ENCODE measurements at regions not wholly inside any gene's neighbourhood (a gene's known extent, or its start where the extent isn't known, plus 50 kb on each side); places are given as distances from the start of the nearest gene placed in this dataset.
"Not testable (repeated sequence)": the region's sequence is repeated elsewhere in the genome, so short reads cannot be mapped to it uniquely, and the experiment has no call there.

GRCh38 chr16:58814348-58814801, 80.3 kb upstream of the GOT2 start:
- peak; percentile 94 for TF ChIP-seq CTCF (conservative IDR thresholded peaks at IDR 0.05)
- no peak for TF ChIP-seq ZFX (IDR thresholded peaks at IDR 0.05)
- H3K27ac ChIP-seq = no peak overlapping the region

GRCh38 chr16:58809213-58809612, 75.1 kb upstream of the GOT2 start:
- no peak overlapping the region for H3K27ac ChIP-seq
- TF ChIP-seq ZFX (IDR thresholded peaks at IDR 0.05) (no peak), CTCF (conservative IDR thresholded peaks at IDR 0.05) (no peak)

- no peak for TF ChIP-seq CTCF (conservative IDR thresholded peaks at IDR 0.05)
- no peak for TF ChIP-seq ZFX (IDR thresholded peaks at IDR 0.05)
Measured at GRCh38 chr16:58807276-58807675, 73.2 kb upstream of the GOT2 start.

GRCh38 chr16:58801838-58802237, 67.7 kb upstream of the GOT2 start:
- no peak for TF ChIP-seq ZFX (IDR thresholded peaks at IDR 0.05)
- TF ChIP-seq CTCF (conservative IDR thresholded peaks at IDR 0.05) = no peak
- no peak overlapping the region for H3K27ac ChIP-seq

More at GRCh38 chr16:58807276-58807675, 73.2 kb upstream of the GOT2 start:
- no peak overlapping the region for H3K27ac ChIP-seq

GRCh38 chr16:58797137-58797801, 63.2 kb upstream of the GOT2 start:
- TF ChIP-seq CTCF (conservative IDR thresholded peaks at IDR 0.05) (no peak), ZFX (IDR thresholded peaks at IDR 0.05) (no peak)
- no peak overlapping the region for H3K27ac ChIP-seq

GRCh38 chr16:58793366-58793765, 59.2 kb upstream of the GOT2 start:
- TF ChIP-seq CTCF (conservative IDR thresholded peaks at IDR 0.05) = no peak
- TF ChIP-seq ZFX (IDR thresholded peaks at IDR 0.05) = no peak

GRCh38 chr16:58792188-58792587, 58.1 kb upstream of the GOT2 start:
- no peak overlapping the region for H3K27ac ChIP-seq
- TF ChIP-seq ZFX (IDR thresholded peaks at IDR 0.05) (no peak), CTCF (conservative IDR thresholded peaks at IDR 0.05) (no peak)

More at GRCh38 chr16:58793366-58793765, 59.2 kb upstream of the GOT2 start:
- no peak overlapping the region for H3K27ac ChIP-seq

GRCh38 chr16:58790816-58791557, 56.9 kb upstream of the GOT2 start:
- H3K27ac ChIP-seq = not testable (repeated sequence)
